ENCODE measurements at regions not wholly inside any gene's neighbourhood (a gene's known extent, or its start where the extent isn't known, plus 50 kb on each side); places are given as distances from the start of the nearest gene placed in this dataset.

DNA sequence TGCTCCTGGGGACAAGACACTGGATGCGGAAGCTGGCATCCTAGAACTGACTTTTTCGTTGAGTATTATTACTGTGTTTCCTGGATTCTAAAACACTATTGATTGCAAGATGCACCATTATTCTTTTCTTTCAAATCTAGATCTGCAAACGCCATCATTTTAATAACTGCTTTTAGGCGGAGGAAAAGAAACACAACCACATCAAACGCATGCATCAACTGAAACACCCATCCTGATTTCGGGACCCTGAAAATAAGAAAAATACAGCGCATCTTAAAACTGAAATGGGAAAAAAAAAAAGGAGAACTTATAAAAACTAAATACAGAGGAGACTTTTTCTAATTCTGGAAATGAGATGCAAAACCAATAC is 103.7 kb upstream of the MAX start:
- TF ChIP-seq, protein P1, sequence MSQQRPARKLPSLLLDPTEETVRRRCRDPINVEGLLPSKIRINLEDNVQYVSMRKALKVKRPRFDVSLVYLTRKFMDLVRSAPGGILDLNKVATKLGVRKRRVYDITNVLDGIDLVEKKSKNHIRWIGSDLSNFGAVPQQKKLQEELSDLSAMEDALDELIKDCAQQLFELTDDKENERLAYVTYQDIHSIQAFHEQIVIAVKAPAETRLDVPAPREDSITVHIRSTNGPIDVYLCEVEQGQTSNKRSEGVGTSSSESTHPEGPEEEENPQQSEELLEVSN (IDR thresholded peaks at IDR 0.05; ENCODE audit: borderline replicate concordance, low read depth): no peak
- TF ChIP-seq HEYL (CRISPR knock-in tag; IDR thresholded peaks at IDR 0.05) (no peak), POLR2A (IDR thresholded peaks at IDR 0.05; ENCODE audit: low read length) (no peak), JUNB (IDR thresholded peaks at IDR 0.05) (no peak), RNF2 (IDR thresholded peaks at IDR 0.05; ENCODE audit: borderline replicate concordance, low read depth) (no peak), BHLHE40 (IDR thresholded peaks at IDR 0.05; ENCODE audit: low read depth, low read length) (no peak)
- TF ChIP-seq, protein P2, sequence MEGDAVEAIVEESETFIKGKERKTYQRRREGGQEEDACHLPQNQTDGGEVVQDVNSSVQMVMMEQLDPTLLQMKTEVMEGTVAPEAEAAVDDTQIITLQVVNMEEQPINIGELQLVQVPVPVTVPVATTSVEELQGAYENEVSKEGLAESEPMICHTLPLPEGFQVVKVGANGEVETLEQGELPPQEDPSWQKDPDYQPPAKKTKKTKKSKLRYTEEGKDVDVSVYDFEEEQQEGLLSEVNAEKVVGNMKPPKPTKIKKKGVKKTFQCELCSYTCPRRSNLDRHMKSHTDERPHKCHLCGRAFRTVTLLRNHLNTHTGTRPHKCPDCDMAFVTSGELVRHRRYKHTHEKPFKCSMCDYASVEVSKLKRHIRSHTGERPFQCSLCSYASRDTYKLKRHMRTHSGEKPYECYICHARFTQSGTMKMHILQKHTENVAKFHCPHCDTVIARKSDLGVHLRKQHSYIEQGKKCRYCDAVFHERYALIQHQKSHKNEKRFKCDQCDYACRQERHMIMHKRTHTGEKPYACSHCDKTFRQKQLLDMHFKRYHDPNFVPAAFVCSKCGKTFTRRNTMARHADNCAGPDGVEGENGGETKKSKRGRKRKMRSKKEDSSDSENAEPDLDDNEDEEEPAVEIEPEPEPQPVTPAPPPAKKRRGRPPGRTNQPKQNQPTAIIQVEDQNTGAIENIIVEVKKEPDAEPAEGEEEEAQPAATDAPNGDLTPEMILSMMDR (IDR thresholded peaks at IDR 0.05): no peak
- TF ChIP-seq, protein P3, sequence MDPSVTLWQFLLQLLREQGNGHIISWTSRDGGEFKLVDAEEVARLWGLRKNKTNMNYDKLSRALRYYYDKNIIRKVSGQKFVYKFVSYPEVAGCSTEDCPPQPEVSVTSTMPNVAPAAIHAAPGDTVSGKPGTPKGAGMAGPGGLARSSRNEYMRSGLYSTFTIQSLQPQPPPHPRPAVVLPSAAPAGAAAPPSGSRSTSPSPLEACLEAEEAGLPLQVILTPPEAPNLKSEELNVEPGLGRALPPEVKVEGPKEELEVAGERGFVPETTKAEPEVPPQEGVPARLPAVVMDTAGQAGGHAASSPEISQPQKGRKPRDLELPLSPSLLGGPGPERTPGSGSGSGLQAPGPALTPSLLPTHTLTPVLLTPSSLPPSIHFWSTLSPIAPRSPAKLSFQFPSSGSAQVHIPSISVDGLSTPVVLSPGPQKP (IDR thresholded peaks at IDR 0.05; ENCODE audit: low read depth, low read length): no peak

All from A549 (cell line).